ENCODE measurements at regions not wholly inside any gene's neighbourhood (a gene's known extent, or its start where the extent isn't known, plus 50 kb on each side); places are given as distances from the start of the nearest gene placed in this dataset.

DNA sequence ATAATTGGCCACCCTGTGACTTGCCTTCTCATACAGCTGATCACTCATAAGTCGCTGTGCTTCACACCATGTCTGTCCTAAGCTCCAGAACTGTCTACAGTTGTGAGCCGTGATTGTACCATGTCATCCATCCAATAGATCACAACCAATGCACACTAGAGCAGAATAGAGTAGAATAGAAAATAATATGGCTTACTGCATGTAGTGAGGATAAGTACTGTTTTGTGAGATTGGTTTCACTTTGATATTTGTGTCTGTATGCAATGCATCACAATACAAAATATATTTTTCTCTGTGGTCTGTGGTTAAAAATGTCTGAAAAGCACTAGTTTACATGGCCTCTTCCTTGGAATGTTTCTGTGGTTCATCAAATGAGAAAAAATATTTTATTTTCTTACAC lies 237.6 kb upstream of the PRKD1 start:
- TF ChIP-seq, protein P1, sequence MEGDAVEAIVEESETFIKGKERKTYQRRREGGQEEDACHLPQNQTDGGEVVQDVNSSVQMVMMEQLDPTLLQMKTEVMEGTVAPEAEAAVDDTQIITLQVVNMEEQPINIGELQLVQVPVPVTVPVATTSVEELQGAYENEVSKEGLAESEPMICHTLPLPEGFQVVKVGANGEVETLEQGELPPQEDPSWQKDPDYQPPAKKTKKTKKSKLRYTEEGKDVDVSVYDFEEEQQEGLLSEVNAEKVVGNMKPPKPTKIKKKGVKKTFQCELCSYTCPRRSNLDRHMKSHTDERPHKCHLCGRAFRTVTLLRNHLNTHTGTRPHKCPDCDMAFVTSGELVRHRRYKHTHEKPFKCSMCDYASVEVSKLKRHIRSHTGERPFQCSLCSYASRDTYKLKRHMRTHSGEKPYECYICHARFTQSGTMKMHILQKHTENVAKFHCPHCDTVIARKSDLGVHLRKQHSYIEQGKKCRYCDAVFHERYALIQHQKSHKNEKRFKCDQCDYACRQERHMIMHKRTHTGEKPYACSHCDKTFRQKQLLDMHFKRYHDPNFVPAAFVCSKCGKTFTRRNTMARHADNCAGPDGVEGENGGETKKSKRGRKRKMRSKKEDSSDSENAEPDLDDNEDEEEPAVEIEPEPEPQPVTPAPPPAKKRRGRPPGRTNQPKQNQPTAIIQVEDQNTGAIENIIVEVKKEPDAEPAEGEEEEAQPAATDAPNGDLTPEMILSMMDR (conservative IDR thresholded peaks at IDR 0.05; ENCODE audit: low read depth in 2 of 2), result no peak
- TF ChIP-seq CREB1 (CRISPR knock-in tag; IDR thresholded peaks at IDR 0.05; ENCODE audit: low read depth) (no peak), EZH2 (IDR thresholded peaks at IDR 0.05; ENCODE audit: low read depth, unreplicated experiment) (no peak), EZH2phosphoT487 (IDR thresholded peaks at IDR 0.05; ENCODE audit: unreplicated experiment) (no peak), JUNB (IDR thresholded peaks at IDR 0.05; ENCODE audit: unreplicated experiment) (no peak), NANOG (IDR thresholded peaks at IDR 0.05; ENCODE audit: borderline replicate concordance) (no peak), STAT1 (IDR thresholded peaks at IDR 0.05; ENCODE audit: unreplicated experiment) (no peak), POLR2AphosphoS5 (IDR thresholded peaks at IDR 0.05; ENCODE audit: low read depth) (no peak), ZNF114 (CRISPR knock-in tag; IDR thresholded peaks at IDR 0.05) (no peak), ZNF331 (CRISPR knock-in tag; IDR thresholded peaks at IDR 0.05; ENCODE audit: low read depth) (no peak)
- TF ChIP-seq, protein P2, sequence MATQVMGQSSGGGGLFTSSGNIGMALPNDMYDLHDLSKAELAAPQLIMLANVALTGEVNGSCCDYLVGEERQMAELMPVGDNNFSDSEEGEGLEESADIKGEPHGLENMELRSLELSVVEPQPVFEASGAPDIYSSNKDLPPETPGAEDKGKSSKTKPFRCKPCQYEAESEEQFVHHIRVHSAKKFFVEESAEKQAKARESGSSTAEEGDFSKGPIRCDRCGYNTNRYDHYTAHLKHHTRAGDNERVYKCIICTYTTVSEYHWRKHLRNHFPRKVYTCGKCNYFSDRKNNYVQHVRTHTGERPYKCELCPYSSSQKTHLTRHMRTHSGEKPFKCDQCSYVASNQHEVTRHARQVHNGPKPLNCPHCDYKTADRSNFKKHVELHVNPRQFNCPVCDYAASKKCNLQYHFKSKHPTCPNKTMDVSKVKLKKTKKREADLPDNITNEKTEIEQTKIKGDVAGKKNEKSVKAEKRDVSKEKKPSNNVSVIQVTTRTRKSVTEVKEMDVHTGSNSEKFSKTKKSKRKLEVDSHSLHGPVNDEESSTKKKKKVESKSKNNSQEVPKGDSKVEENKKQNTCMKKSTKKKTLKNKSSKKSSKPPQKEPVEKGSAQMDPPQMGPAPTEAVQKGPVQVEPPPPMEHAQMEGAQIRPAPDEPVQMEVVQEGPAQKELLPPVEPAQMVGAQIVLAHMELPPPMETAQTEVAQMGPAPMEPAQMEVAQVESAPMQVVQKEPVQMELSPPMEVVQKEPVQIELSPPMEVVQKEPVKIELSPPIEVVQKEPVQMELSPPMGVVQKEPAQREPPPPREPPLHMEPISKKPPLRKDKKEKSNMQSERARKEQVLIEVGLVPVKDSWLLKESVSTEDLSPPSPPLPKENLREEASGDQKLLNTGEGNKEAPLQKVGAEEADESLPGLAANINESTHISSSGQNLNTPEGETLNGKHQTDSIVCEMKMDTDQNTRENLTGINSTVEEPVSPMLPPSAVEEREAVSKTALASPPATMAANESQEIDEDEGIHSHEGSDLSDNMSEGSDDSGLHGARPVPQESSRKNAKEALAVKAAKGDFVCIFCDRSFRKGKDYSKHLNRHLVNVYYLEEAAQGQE (IDR thresholded peaks at IDR 0.05; ENCODE audit: unreplicated experiment), result no peak
- TF ChIP-seq, protein P3, sequence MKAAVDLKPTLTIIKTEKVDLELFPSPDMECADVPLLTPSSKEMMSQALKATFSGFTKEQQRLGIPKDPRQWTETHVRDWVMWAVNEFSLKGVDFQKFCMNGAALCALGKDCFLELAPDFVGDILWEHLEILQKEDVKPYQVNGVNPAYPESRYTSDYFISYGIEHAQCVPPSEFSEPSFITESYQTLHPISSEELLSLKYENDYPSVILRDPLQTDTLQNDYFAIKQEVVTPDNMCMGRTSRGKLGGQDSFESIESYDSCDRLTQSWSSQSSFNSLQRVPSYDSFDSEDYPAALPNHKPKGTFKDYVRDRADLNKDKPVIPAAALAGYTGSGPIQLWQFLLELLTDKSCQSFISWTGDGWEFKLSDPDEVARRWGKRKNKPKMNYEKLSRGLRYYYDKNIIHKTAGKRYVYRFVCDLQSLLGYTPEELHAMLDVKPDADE (IDR thresholded peaks at IDR 0.05), result no peak
- TF ChIP-seq, protein P4, sequence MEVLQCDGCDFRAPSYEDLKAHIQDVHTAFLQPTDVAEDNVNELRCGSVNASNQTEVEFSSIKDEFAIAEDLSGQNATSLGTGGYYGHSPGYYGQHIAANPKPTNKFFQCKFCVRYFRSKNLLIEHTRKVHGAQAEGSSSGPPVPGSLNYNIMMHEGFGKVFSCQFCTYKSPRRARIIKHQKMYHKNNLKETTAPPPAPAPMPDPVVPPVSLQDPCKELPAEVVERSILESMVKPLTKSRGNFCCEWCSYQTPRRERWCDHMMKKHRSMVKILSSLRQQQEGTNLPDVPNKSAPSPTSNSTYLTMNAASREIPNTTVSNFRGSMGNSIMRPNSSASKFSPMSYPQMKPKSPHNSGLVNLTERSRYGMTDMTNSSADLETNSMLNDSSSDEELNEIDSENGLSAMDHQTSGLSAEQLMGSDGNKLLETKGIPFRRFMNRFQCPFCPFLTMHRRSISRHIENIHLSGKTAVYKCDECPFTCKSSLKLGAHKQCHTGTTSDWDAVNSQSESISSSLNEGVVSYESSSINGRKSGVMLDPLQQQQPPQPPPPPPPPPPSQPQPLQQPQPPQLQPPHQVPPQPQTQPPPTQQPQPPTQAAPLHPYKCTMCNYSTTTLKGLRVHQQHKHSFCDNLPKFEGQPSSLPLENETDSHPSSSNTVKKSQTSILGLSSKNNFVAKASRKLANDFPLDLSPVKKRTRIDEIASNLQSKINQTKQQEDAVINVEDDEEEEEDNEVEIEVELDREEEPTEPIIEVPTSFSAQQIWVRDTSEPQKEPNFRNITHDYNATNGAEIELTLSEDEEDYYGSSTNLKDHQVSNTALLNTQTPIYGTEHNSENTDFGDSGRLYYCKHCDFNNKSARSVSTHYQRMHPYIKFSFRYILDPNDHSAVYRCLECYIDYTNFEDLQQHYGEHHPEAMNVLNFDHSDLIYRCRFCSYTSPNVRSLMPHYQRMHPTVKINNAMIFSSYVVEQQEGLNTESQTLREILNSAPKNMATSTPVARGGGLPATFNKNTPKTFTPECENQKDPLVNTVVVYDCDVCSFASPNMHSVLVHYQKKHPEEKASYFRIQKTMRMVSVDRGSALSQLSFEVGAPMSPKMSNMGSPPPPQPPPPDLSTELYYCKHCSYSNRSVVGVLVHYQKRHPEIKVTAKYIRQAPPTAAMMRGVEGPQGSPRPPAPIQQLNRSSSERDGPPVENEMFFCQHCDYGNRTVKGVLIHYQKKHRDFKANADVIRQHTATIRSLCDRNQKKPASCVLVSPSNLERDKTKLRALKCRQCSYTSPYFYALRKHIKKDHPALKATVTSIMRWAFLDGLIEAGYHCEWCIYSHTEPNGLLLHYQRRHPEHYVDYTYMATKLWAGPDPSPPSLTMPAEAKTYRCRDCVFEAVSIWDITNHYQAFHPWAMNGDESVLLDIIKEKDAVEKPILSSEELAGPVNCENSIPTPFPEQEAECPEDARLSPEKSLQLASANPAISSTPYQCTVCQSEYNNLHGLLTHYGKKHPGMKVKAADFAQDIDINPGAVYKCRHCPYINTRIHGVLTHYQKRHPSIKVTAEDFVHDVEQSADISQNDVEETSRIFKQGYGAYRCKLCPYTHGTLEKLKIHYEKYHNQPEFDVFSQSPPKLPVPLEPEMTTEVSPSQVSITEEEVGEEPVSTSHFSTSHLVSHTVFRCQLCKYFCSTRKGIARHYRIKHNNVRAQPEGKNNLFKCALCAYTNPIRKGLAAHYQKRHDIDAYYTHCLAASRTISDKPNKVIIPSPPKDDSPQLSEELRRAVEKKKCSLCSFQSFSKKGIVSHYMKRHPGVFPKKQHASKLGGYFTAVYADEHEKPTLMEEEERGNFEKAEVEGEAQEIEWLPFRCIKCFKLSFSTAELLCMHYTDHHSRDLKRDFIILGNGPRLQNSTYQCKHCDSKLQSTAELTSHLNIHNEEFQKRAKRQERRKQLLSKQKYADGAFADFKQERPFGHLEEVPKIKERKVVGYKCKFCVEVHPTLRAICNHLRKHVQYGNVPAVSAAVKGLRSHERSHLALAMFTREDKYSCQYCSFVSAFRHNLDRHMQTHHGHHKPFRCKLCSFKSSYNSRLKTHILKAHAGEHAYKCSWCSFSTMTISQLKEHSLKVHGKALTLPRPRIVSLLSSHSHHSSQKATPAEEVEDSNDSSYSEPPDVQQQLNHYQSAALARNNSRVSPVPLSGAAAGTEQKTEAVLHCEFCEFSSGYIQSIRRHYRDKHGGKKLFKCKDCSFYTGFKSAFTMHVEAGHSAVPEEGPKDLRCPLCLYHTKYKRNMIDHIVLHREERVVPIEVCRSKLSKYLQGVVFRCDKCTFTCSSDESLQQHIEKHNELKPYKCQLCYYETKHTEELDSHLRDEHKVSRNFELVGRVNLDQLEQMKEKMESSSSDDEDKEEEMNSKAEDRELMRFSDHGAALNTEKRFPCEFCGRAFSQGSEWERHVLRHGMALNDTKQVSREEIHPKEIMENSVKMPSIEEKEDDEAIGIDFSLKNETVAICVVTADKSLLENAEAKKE (CRISPR knock-in tag; IDR thresholded peaks at IDR 0.05), result no peak

All from GM23338 (cell line).